ENCODE measurements at regions not wholly inside any gene's neighbourhood (a gene's known extent, or its start where the extent isn't known, plus 50 kb on each side); places are given as distances from the start of the nearest gene placed in this dataset.

DNA sequence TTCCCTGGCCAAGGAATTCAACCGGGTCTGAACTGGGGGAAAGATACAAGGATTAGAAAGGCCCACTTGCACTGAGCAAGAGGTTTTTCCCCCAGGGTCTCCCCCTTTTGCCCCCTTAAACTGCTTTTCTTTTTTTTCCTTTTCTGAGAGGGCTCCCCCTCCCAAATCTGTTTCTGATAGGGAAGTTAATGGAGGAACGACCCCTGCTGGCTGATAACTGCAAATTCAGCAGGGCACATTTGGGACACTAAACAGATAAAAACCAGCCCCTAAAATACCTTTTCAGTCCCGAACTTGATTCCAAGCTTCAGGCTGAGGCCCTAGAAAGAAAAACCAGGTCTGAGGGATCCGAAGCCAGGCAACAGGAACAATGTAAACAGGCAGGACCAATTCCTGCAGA is 1012.4 kb upstream of the CRIM1 start:
- TF ChIP-seq, protein P1, sequence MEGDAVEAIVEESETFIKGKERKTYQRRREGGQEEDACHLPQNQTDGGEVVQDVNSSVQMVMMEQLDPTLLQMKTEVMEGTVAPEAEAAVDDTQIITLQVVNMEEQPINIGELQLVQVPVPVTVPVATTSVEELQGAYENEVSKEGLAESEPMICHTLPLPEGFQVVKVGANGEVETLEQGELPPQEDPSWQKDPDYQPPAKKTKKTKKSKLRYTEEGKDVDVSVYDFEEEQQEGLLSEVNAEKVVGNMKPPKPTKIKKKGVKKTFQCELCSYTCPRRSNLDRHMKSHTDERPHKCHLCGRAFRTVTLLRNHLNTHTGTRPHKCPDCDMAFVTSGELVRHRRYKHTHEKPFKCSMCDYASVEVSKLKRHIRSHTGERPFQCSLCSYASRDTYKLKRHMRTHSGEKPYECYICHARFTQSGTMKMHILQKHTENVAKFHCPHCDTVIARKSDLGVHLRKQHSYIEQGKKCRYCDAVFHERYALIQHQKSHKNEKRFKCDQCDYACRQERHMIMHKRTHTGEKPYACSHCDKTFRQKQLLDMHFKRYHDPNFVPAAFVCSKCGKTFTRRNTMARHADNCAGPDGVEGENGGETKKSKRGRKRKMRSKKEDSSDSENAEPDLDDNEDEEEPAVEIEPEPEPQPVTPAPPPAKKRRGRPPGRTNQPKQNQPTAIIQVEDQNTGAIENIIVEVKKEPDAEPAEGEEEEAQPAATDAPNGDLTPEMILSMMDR (IDR thresholded peaks at IDR 0.05; ENCODE audit: insufficient read depth, low read depth, low read length): no peak
- TF ChIP-seq EZH2 (IDR thresholded peaks at IDR 0.05; ENCODE audit: insufficient read depth, low read length): no peak
